Right lobe of liver (tissue), 6 donors: ENCODE measurements at regions not wholly inside any gene's neighbourhood (a gene's known extent, or its start where the extent isn't known, plus 50 kb on each side); places are given as distances from the start of the nearest gene placed in this dataset.
"Not testable (repeated sequence)": the region's sequence is repeated elsewhere in the genome, so short reads cannot be mapped to it uniquely, and the experiment has no call there.

Source experiments
- ATAC-seq, 4 donors: fragments of 200-7000 bp; cut with Tn5 transposase; one replicate each; pipeline ENCODE4 v1.9.1; 2020; ENCODE audit warnings: mild to moderate bottlenecking in 4 of 4, moderate library complexity in 4 of 4
- DNase-seq, 3 donors: peaks; one replicate each; pipeline ENCODE4 v3.0.0-alpha.2; 2020
- H3K27ac ChIP-seq, 3 donors: fragments of 200-600 bp; one replicate each; pipeline ENCODE4 v1.8.0; 2022
- H3K27me3 ChIP-seq, 2 donors: fragments of 200-600 bp; one replicate each; pipeline ENCODE4 v1.8.0; 2022
- H3K36me3 ChIP-seq, 4 donors: fragments of 200-600 bp; sonication (generic) in 1 of 4; one replicate each; pipeline versions ENCODE4 v1.5.1 to v1.8.0; 2017 to 2022; ENCODE audit warnings: control low read depth in 1 of 4
- H3K4me1 ChIP-seq, 4 donors: fragments of 200-600 bp; sonication (generic) in 1 of 4; one replicate each; pipeline versions ENCODE4 v1.5.1 to v1.8.0; 2017 to 2022; ENCODE audit warnings: control low read depth in 1 of 4
- H3K4me3 ChIP-seq, 3 donors: fragments of 200-600 bp; one replicate each; pipeline ENCODE4 v1.8.0; 2022
- H3K9me3 ChIP-seq, 4 donors: fragments of 200-600 bp; sonication (generic) in 1 of 4; one replicate each; pipeline versions ENCODE4 v1.5.1 to v1.8.0; 2017 to 2022; ENCODE audit warnings: control low read depth in 1 of 4
- WGBS: methylation state at CpG from one replicate; pipeline ENCODE4 v1.1.6; 2018; ENCODE audit warnings: low coverage, low lambda C conversion rate; ENCODE audit not compliant: insufficient coverage; ENCODE audit errors: missing lambda C conversion rate; 5-methylcytosine and 5-hydroxymethylcytosine counted together
- intact Hi-C, 2 donors: fragments of 100-400 bp; cut with DNase I; formaldehyde crosslinking; loops; one replicate each; pipeline versions ENCODE4 v1.11.2 to v1.14.1; 2022
- donor health status: DM: no; HTN: yes; CAD: no.
- donor health status: DM: no; HTN: no; CAD: no.
- donor health status: DM: no; HTN: no; CAD: no.
- donor health status: DM: no; HTN: yes; CAD: no.
- donor health status: DM: no; HTN: yes; CAD: no.

GRCh38 chr15:20017581-20017980 lies 524.0 kb downstream of the GOLGA6L6 start:
- WGBS = no CpG with 5 or more reads among the region's 8 CpGs
- intact Hi-C loops, DNase-seq, H3K27ac ChIP-seq, H3K4me1 ChIP-seq, H3K9me3 ChIP-seq, H3K27me3 ChIP-seq, H3K36me3 ChIP-seq, ATAC-seq, H3K4me3 ChIP-seq: not testable (repeated sequence)

DNA sequence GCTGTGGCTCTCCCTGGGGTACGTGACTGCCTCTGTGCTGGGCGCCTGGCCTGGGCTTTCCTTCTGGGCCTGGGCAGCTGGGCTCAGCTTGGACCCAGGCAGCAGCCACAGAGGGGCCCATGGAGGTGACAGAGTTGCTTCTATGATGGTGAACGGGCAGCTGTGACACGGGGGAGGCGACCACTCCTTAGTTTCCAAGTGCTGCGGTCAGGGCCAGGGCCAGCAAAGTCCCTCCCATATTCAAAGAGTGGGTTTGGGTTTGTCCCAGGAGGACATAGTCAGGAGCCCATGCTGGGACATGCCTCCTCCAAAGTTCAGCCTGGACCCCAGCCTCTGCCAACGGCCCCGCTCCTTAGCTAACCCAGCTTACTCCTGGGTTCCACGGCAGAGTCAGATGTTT lies 524.7 kb downstream of the GOLGA6L6 start:
- H3K27ac ChIP-seq, intact Hi-C loops, H3K36me3 ChIP-seq, H3K4me1 ChIP-seq, H3K27me3 ChIP-seq, H3K9me3 ChIP-seq, ATAC-seq, DNase-seq, H3K4me3 ChIP-seq: not testable (repeated sequence)
- WGBS = no CpG with 5 or more reads among the region's 9 CpGs

- H3K27ac ChIP-seq, DNase-seq, intact Hi-C loops, H3K9me3 ChIP-seq, H3K4me1 ChIP-seq, H3K27me3 ChIP-seq, H3K36me3 ChIP-seq, H3K4me3 ChIP-seq: not testable (repeated sequence)
- ATAC-seq = peak in 1 of 4 donors; percentile 9
- WGBS = 40% methylated on average over 1 of the region's 2 CpGs
Measured at GRCh38 chr15:20012837-20013236, 528.8 kb downstream of the GOLGA6L6 start.

GRCh38 chr15:20010759-20011158 lies 530.8 kb downstream of the GOLGA6L6 start:
- DNase-seq, H3K4me3 ChIP-seq, H3K27ac ChIP-seq, H3K4me1 ChIP-seq, H3K36me3 ChIP-seq, H3K9me3 ChIP-seq, H3K27me3 ChIP-seq, intact Hi-C loops: not testable (repeated sequence)
- 0% methylated on average over 1 of the region's 9 CpGs for WGBS
- peak in 1 of 4 donors; percentile 35 for ATAC-seq

GRCh38 chr15:20009619-20010018 lies 532.0 kb downstream of the GOLGA6L6 start:
- H3K27me3 ChIP-seq, H3K9me3 ChIP-seq, intact Hi-C loops, DNase-seq, ATAC-seq, H3K27ac ChIP-seq, H3K36me3 ChIP-seq, H3K4me1 ChIP-seq, H3K4me3 ChIP-seq: not testable (repeated sequence)
- no CpG with 5 or more reads among the region's 8 CpGs for WGBS

GRCh38 chr15:20007338-20007737 lies 534.3 kb downstream of the GOLGA6L6 start:
- intact Hi-C loops, H3K36me3 ChIP-seq, DNase-seq, H3K27ac ChIP-seq, ATAC-seq, H3K27me3 ChIP-seq, H3K9me3 ChIP-seq, H3K4me1 ChIP-seq, H3K4me3 ChIP-seq: not testable (repeated sequence)
- WGBS = 41% methylated on average over 3 of the region's 4 CpGs

DNA sequence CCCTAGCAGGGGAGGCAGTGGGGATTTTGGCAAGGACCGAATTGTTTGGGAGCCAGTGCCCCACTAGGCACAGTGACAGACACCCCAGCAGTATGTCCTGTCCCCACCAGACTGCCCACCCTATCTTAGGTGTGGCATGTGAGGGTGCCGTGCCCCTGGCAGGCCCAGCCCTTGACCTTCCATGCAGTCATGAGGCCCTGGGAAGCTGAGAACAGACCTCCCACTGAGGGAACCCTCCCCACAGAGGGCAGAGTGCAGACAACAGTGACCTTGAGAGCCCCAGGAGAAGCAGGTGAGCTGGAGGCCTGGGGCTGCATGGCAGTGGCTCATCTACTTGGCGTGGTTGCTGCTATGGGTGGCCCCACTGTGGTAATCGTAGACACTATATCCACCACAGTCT lies 538.1 kb downstream of the GOLGA6L6 start:
- H3K4me1 ChIP-seq, H3K36me3 ChIP-seq, H3K9me3 ChIP-seq, DNase-seq, H3K27ac ChIP-seq, intact Hi-C loops, H3K4me3 ChIP-seq, H3K27me3 ChIP-seq: not testable (repeated sequence)
- peak in 1 of 4 donors; percentile 43 for ATAC-seq
- 56% methylated on average over 3 of the region's 4 CpGs for WGBS

DNA sequence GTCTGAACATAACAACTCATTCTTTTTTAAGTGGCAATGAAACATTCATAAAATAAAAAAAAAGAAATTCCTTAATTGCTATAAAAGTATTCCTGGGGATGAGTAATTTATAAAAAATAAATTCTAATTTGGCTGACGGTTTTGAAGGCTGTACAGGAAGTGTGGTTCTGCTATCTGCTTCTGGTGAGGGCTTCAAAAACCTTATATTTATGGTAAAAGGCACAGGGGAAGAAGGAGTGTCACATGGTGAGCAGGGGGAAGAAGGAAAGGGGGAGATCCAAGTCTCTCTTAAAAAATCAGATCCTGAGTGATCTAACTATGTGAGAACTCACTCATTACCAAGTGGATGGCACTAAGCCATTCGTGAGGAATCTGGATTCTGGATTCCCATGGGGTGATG lies 539.0 kb downstream of the GOLGA6L6 start:
- H3K4me3 ChIP-seq, H3K4me1 ChIP-seq, ATAC-seq, H3K27ac ChIP-seq, H3K9me3 ChIP-seq, DNase-seq, intact Hi-C loops, H3K27me3 ChIP-seq, H3K36me3 ChIP-seq: not testable (repeated sequence)
- WGBS = 8% methylated on average over 1 of the region's 2 CpGs

- intact Hi-C loops, H3K4me1 ChIP-seq, H3K27me3 ChIP-seq, H3K4me3 ChIP-seq, H3K27ac ChIP-seq, DNase-seq, ATAC-seq, H3K36me3 ChIP-seq, H3K9me3 ChIP-seq: not testable (repeated sequence)
- WGBS = 38% methylated on average over 1 of the region's 4 CpGs
Measured at GRCh38 chr15:19996574-19997194, 544.9 kb downstream of the GOLGA6L6 start.

DNA sequence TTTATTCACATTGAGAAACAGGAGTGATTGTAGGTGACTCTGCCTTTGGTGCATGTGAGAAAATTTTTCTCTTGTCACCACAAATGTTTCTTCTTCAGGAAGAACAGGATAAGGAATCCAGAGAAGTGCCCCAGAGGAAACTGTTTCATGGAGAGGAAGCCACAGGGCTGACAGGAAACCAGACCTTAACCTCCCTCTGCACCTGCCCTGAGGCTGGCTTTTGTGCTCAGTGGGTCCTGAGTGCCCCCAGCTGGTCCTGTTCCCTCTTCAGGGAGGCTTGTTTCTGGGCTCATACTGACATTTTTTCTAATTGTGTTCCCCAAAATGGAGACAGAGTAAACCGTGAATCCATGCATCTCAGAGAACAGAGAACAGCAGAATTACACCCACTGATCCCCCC lies 546.3 kb downstream of the GOLGA6L6 start:
- H3K27me3 ChIP-seq, H3K4me3 ChIP-seq, DNase-seq, H3K9me3 ChIP-seq, H3K36me3 ChIP-seq, intact Hi-C loops, H3K4me1 ChIP-seq, ATAC-seq, H3K27ac ChIP-seq: not testable (repeated sequence)
- WGBS = 18% methylated on average over 1 of the region's 1 CpG
